ENCODE measurements at regions not wholly inside any gene's neighbourhood (a gene's known extent, or its start where the extent isn't known, plus 50 kb on each side); places are given as distances from the start of the nearest gene placed in this dataset.
A peak's percentile ranks its signal among the peaks of the same experiment; 100 is the strongest.

- no peak for DNase-seq
Measured at GRCh38 chr6:167049275-167049674, 50.1 kb downstream of the CEP43 start.

DNA sequence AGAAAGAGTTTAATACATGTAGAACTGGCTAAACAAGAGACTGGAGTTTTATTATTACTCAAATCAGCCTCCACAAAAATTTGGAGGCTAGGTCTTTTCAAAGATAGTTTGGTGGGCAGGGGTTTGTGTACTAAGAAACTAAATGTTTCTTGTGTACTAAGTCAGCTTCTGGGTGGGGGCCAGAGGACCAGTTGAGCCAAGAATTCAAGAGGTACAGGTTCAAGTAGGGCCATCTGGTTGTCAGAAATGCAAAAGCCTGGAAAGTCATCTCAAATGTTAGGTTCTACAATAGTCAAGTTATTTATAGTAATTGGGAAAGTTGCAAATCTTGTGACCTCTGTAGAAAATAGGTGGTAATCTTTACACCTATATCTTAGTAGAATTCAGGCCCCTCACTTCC is 51.7 kb downstream of the CEP43 start:
- no peak for DNase-seq

- DNase-seq, result no peak
Measured at GRCh38 chr6:167053895-167054530, 54.8 kb downstream of the CEP43 start.

DNA sequence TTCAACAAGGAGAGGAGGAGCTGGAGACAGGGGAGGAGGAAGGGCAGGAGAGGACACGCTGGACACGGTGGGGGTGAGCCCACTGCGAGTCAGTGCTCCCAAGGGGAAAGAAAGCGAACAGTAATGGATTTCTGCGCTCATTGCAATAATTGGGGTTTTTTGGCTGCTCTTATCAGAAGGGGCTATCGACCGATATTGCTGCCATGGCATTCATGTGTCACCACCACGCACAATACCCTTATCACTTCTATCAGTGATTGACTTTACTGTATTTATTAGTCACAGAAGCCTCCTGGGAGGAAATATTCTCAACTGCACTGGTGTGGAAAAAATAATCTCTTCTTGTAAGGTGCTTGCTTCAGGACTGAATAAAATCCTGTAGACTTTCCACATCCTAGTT is 55.8 kb downstream of the CEP43 start:
- DNase-seq, result no peak

DNA sequence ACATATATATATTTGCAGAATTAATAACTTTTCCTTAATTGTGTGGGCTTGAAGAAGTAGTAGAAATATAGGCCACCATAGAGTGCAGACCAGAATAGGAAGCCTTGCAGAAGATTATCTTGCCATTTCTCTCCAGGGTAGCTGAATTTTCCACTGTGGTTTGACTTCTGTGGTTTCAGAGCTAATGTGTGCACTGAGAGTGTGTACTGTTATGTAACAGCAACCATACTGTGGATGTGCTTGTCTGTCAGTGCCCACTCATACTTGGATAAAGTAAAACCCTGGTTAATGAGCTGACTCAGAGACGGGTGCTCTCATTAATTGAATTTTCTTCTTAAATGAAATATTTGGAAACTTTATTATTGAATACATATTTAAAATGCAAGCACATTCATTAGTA is 57.2 kb downstream of the CEP43 start:
- peak in 1 of 56 donors; percentile 15 for DNase-seq

DNA sequence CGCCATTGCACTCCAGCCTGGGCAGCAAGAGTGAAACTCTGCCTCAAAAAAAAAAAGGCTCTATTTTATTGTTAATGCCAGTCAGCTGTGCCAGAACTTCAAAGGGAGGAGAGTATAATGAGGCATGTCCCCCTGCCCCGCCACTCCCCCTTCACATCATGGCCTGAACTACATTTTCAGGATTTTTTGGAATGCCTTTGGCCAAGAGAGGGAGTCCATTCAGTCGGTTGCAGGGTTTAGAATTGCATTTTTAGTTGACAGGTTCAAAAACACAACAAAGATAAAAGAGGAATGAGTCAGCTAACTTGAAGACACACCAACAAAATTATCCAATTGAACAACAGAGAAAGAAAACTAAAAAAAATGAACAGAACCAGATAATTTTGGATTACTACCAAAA is 59.1 kb downstream of the CEP43 start:
- no peak for DNase-seq

Data from amygdala (tissue), 56 donors.